HG03354 (cell line): ENCODE measurements at regions not wholly inside any gene's neighbourhood (a gene's known extent, or its start where the extent isn't known, plus 50 kb on each side); places are given as distances from the start of the nearest gene placed in this dataset.
"Not testable (repeated sequence)": the region's sequence is repeated elsewhere in the genome, so short reads cannot be mapped to it uniquely, and the experiment has no call there.

Experiments
- ATAC-seq: cut with Tn5 transposase; IDR thresholded peaks from one replicate; pipeline ENCODE4 v1.9.1; 2021; ENCODE audit warnings: mild to moderate bottlenecking; ENCODE audit not compliant: unreplicated experiment, poor library complexity, severe bottlenecking

- no peak for ATAC-seq
These were observed 287.0 kb upstream of the DAB2 start for GRCh38 chr5:39711821-39712220.

- ATAC-seq = no peak
These were observed 284.3 kb upstream of the DAB2 start for GRCh38 chr5:39709032-39709431.

- no peak for ATAC-seq
These were observed 278.1 kb upstream of the DAB2 start for GRCh38 chr5:39702928-39703327.

- no peak for ATAC-seq
These were observed 275.7 kb upstream of the DAB2 start for GRCh38 chr5:39700523-39700922.

- no peak for ATAC-seq
These were observed 274.2 kb upstream of the DAB2 start for GRCh38 chr5:39698838-39699560.

GRCh38 chr5:39697881-39698280 lies 273.1 kb upstream of the DAB2 start:
- ATAC-seq = no peak

GRCh38 chr5:39696672-39697398 lies 272.1 kb upstream of the DAB2 start:
- ATAC-seq = no peak

GRCh38 chr5:39691993-39692392 lies 267.2 kb upstream of the DAB2 start:
- ATAC-seq = no peak

GRCh38 chr5:39691136-39691535 lies 266.4 kb upstream of the DAB2 start:
- no peak for ATAC-seq

- no peak for ATAC-seq
These were observed 265.1 kb upstream of the DAB2 start for GRCh38 chr5:39689919-39690318.

- not testable (repeated sequence) for ATAC-seq
These were observed 263.1 kb upstream of the DAB2 start for GRCh38 chr5:39687924-39688323.

- no peak for ATAC-seq
These were observed 255.4 kb upstream of the DAB2 start for GRCh38 chr5:39680213-39680612.

- ATAC-seq = no peak
These were observed 253.8 kb upstream of the DAB2 start for GRCh38 chr5:39678534-39678933.

- ATAC-seq = no peak
These were observed 250.9 kb upstream of the DAB2 start for GRCh38 chr5:39675676-39676075.

- no peak for ATAC-seq
These were observed 249.7 kb upstream of the DAB2 start for GRCh38 chr5:39674209-39675082.

GRCh38 chr5:39671561-39671961 lies 246.8 kb upstream of the DAB2 start:
- ATAC-seq = no peak

- ATAC-seq = no peak
These were observed 246.2 kb upstream of the DAB2 start for GRCh38 chr5:39670955-39671354.

- ATAC-seq = no peak
These were observed 245.6 kb upstream of the DAB2 start for GRCh38 chr5:39670391-39670790.

GRCh38 chr5:39668980-39669379 lies 244.2 kb upstream of the DAB2 start:
- ATAC-seq = no peak

- no peak for ATAC-seq
These were observed 240.5 kb upstream of the DAB2 start for GRCh38 chr5:39665328-39665727.
